DOHH2 (cell line): ENCODE measurements at regions not wholly inside any gene's neighbourhood (a gene's known extent, or its start where the extent isn't known, plus 50 kb on each side); places are given as distances from the start of the nearest gene placed in this dataset.

ENCODE experiments used
- H3F3A ChIP-seq: fragments of 200-600 bp; sonication (generic), shearing (Covaris generic); 2 replicates; pipeline ENCODE4 v1.6.0; 2016; ENCODE audit warnings: antibody characterized with exemption, mild to moderate bottlenecking; ENCODE audit not compliant: control insufficient read depth, insufficient read depth
- H3K27ac ChIP-seq: fragments of 200-600 bp; sonication (generic); 2 replicates; pipeline ENCODE4 v1.5.1; 2014; ENCODE audit warnings: low read depth, mild to moderate bottlenecking, low read length, moderate library complexity
- H3K27me3 ChIP-seq: fragments of 200-600 bp; sonication (generic); 2 replicates; pipeline ENCODE4 v1.6.1; 2014; ENCODE audit warnings: mild to moderate bottlenecking, low read length, mixed read lengths; ENCODE audit not compliant: control insufficient read depth
- H3K36me3 ChIP-seq: fragments of 200-600 bp; sonication (generic); 2 replicates; pipeline ENCODE4 v1.6.1; 2014; ENCODE audit warnings: mild to moderate bottlenecking, low read length, moderate library complexity, mixed read lengths; ENCODE audit not compliant: control insufficient read depth
- H3K4me1 ChIP-seq: fragments of 200-600 bp; sonication (generic); 2 replicates; pipeline ENCODE4 v1.6.1; 2014; ENCODE audit warnings: mild to moderate bottlenecking, low read length, mixed read lengths; ENCODE audit not compliant: control insufficient read depth
- H3K4me2 ChIP-seq: fragments of 200-600 bp; sonication (generic); 2 replicates; pipeline ENCODE4 v1.6.0; 2014; ENCODE audit warnings: mild to moderate bottlenecking, low read length, moderate library complexity
- H3K4me3 ChIP-seq: fragments of 200-600 bp; sonication (generic); 2 replicates; pipeline ENCODE4 v1.5.1; 2014; ENCODE audit warnings: mild to moderate bottlenecking, low read length, mixed read lengths
- H3K79me2 ChIP-seq: fragments of 200-600 bp; sonication (generic); 2 replicates; pipeline ENCODE4 v1.6.1; 2014; ENCODE audit warnings: mild to moderate bottlenecking, low read length, mixed read lengths; ENCODE audit not compliant: control insufficient read depth
- H3K9me2 ChIP-seq: fragments of 200-600 bp; sonication (generic); replicated peaks from 2 replicates; pipeline ENCODE4 v1.6.1; 2014; ENCODE audit warnings: mild to moderate bottlenecking, low read length, mixed read lengths; ENCODE audit not compliant: control insufficient read depth
- H3K9me3 ChIP-seq: fragments of 200-600 bp; sonication (generic); 2 replicates; pipeline ENCODE4 v1.6.1; 2014; ENCODE audit warnings: antibody characterized with exemption, low read length, mixed read lengths; ENCODE audit not compliant: control insufficient read depth, insufficient read depth
- H4K20me1 ChIP-seq: fragments of 200-600 bp; sonication (generic); 2 replicates; pipeline ENCODE4 v1.6.0; 2014; ENCODE audit warnings: low read depth, mild to moderate bottlenecking, antibody characterized with exemption, low read length, moderate library complexity; ENCODE audit not compliant: control insufficient read depth, insufficient read depth
- CTCF ChIP-seq: fragments of 200-600 bp; sonication (generic); IDR thresholded peaks from one replicate; pipeline ENCODE4 v1.5.1; 2014; ENCODE audit warnings: antibody characterized with exemption, mild to moderate bottlenecking, low read depth, low read length; ENCODE audit not compliant: poor library complexity, severe bottlenecking
- EZH2phosphoT487 ChIP-seq: fragments of 200-600 bp; sonication (generic); IDR thresholded peaks from 2 replicates; pipeline ENCODE4 v1.6.1; 2017; ENCODE audit warnings: borderline replicate concordance, mild to moderate bottlenecking, antibody characterized with exemption, low read length, moderate library complexity, mixed read lengths

- Histone ChIP-seq H3F3A (no peaks in the 10 kb centered on the region), H3K36me3 (no peaks in the 10 kb centered on the region), H3K4me2 (no peak overlapping the region), H3K79me2 (no peaks in the 10 kb centered on the region), H3K4me3 (no peak overlapping the region), H3K27ac (no peak overlapping the region), H3K9me2 (no peaks in the 10 kb centered on the region), H3K4me1 (no peaks in the 10 kb centered on the region), H4K20me1 (no peaks in the 10 kb centered on the region), H3K27me3 (no peaks in the 10 kb centered on the region), H3K9me3 (no peaks in the 10 kb centered on the region)
- no peak for TF ChIP-seq EZH2phosphoT487
- TF ChIP-seq CTCF: no peak
These were observed 480.8 kb upstream of the EPHA7 start for GRCh38 chr6:93900142-93900541.

- Histone ChIP-seq H3F3A (no peaks in the 10 kb centered on the region), H4K20me1 (no peaks in the 10 kb centered on the region), H3K4me2 (no peak overlapping the region), H3K36me3 (no peaks in the 10 kb centered on the region), H3K4me3 (no peak overlapping the region), H3K9me3 (no peaks in the 10 kb centered on the region), H3K27me3 (no peaks in the 10 kb centered on the region), H3K4me1 (no peaks in the 10 kb centered on the region), H3K9me2 (no peaks in the 10 kb centered on the region), H3K27ac (no peak overlapping the region), H3K79me2 (no peaks in the 10 kb centered on the region)
- TF ChIP-seq CTCF: no peak
These were observed 476.7 kb upstream of the EPHA7 start for GRCh38 chr6:93896081-93896480.

- no peak for TF ChIP-seq CTCF
- no peak for TF ChIP-seq EZH2phosphoT487
- H3K27me3 ChIP-seq: no peaks in the 10 kb centered on the region
- H3K4me2 ChIP-seq: no peak overlapping the region
These were observed 475.2 kb upstream of the EPHA7 start for GRCh38 chr6:93894521-93894920.

GRCh38 chr6:93889713-93890112 lies 470.4 kb upstream of the EPHA7 start:
- Histone ChIP-seq H3K4me3 (no peak overlapping the region), H3K4me2 (no peak overlapping the region), H3F3A (no peaks in the 10 kb centered on the region), H3K27ac (no peak overlapping the region), H3K27me3 (no peaks in the 10 kb centered on the region), H3K79me2 (no peaks in the 10 kb centered on the region), H3K4me1 (no peaks in the 10 kb centered on the region), H3K9me3 (no peaks in the 10 kb centered on the region), H3K9me2 (no peaks in the 10 kb centered on the region), H3K36me3 (no peaks in the 10 kb centered on the region), H4K20me1 (no peaks in the 10 kb centered on the region)
- TF ChIP-seq EZH2phosphoT487 (no peak), CTCF (no peak)

More at GRCh38 chr6:93894521-93894920, 475.2 kb upstream of the EPHA7 start:
- Histone ChIP-seq H3K79me2 (no peaks in the 10 kb centered on the region), H3K36me3 (no peaks in the 10 kb centered on the region), H3K9me3 (no peaks in the 10 kb centered on the region), H3F3A (no peaks in the 10 kb centered on the region), H3K4me3 (no peak overlapping the region), H3K27ac (no peak overlapping the region), H3K9me2 (no peaks in the 10 kb centered on the region), H4K20me1 (no peaks in the 10 kb centered on the region), H3K4me1 (no peaks in the 10 kb centered on the region)
